ENCODE measurements at regions not wholly inside any gene's neighbourhood (a gene's known extent, or its start where the extent isn't known, plus 50 kb on each side); places are given as distances from the start of the nearest gene placed in this dataset.

DNA sequence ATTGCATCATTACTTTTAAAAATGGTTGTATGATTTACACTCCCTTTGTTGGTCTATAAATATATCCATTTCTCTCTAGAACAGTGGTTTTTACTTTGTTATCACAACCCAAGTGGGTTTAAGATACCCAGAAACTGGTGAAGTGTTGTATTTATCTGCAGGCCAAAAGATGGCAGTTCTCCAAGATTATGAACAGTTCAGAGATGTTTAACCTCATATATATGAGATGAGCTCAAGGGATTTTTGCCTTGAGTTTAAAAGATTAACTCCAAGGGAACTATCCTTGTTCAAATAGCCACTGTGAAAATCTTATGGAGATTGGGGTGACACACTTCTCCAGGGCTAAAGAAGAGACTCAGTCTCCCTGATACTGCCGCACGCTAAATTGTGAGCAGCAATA is 572.6 kb downstream of the TLE4 start:
- no peak for ATAC-seq

DNA sequence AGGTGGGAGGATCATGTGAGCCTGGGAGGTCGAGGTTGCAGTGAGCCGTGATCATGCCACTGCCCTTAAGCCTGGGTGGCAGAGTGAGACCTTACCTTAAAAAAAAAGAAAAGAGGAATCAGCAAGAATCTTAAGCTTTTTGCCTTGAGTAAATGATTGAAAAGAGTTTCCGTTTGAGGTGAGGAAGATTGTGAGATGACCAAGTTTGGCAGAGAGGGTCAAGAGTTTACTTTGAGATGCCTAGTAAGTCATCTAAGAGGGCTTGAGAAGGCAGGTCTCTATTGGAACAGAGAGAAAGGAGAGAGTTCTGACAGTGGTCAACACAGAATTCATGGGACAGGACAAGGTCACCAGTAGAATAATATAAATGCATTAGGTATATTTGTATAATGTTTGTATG is 572.1 kb downstream of the TLE4 start:
- TF ChIP-seq, protein P1, sequence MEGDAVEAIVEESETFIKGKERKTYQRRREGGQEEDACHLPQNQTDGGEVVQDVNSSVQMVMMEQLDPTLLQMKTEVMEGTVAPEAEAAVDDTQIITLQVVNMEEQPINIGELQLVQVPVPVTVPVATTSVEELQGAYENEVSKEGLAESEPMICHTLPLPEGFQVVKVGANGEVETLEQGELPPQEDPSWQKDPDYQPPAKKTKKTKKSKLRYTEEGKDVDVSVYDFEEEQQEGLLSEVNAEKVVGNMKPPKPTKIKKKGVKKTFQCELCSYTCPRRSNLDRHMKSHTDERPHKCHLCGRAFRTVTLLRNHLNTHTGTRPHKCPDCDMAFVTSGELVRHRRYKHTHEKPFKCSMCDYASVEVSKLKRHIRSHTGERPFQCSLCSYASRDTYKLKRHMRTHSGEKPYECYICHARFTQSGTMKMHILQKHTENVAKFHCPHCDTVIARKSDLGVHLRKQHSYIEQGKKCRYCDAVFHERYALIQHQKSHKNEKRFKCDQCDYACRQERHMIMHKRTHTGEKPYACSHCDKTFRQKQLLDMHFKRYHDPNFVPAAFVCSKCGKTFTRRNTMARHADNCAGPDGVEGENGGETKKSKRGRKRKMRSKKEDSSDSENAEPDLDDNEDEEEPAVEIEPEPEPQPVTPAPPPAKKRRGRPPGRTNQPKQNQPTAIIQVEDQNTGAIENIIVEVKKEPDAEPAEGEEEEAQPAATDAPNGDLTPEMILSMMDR (IDR thresholded peaks at IDR 0.05), result no peak
- DNase-seq, result no peak
- no peaks in the 10 kb centered on the region for H3K4me1 ChIP-seq
- H3K4me3 ChIP-seq, result no peak overlapping the region
- no peaks in the 10 kb centered on the region for H3K36me3 ChIP-seq
- ATAC-seq, result no peak
- intact Hi-C loops (cut with DNase I), result no loop called here
- no peaks in the 10 kb centered on the region for H3K9me3 ChIP-seq
- H3K27me3 ChIP-seq, result no peaks in the 10 kb centered on the region
- no peak overlapping the region for H3K27ac ChIP-seq

More for the DNA sequence above, 572.6 kb downstream of the TLE4 start:
- intact Hi-C loops (cut with DNase I), result no loop called here
- Histone ChIP-seq H3K27ac (no peak overlapping the region), H3K4me3 (no peak overlapping the region), H3K36me3 (no peaks in the 10 kb centered on the region), H3K27me3 (no peaks in the 10 kb centered on the region), H3K4me1 (no peaks in the 10 kb centered on the region), H3K9me3 (peaks cover 0 to 2% of the 10 kb centered on the region in 2 donors)
- DNase-seq, result no peak
- TF ChIP-seq, protein P1 (IDR thresholded peaks at IDR 0.05), result no peak

DNA sequence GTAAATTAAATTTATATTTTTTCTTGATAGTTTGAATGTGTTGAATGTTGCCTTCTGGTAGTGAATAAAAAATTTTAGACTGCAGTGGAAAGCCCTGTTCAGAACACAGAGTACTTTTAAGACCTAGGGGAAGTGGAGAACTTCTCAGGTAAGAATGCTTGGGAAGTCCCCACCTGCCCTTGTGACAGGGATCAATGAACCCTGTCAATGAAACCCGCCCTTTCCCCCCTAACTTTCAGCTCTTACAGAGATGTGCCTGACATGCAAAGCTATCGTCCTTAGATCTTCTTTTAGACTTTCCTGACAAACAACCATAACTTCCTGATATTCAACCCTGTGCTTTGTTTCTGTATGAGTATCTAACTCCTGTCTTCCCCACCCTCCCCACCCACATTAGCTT is 562.7 kb downstream of the TLE4 start:
- intact Hi-C loops (cut with DNase I), result no loop called here
- DNase-seq, result no peak
- Histone ChIP-seq H3K36me3 (no peaks in the 10 kb centered on the region), H3K4me1 (no peaks in the 10 kb centered on the region), H3K27ac (no peak overlapping the region), H3K4me3 (no peak overlapping the region), H3K9me3 (no peaks in the 10 kb centered on the region), H3K27me3 (no peaks in the 10 kb centered on the region)
- ATAC-seq, result no peak
- TF ChIP-seq, protein P1 (IDR thresholded peaks at IDR 0.05), result no peak

DNA sequence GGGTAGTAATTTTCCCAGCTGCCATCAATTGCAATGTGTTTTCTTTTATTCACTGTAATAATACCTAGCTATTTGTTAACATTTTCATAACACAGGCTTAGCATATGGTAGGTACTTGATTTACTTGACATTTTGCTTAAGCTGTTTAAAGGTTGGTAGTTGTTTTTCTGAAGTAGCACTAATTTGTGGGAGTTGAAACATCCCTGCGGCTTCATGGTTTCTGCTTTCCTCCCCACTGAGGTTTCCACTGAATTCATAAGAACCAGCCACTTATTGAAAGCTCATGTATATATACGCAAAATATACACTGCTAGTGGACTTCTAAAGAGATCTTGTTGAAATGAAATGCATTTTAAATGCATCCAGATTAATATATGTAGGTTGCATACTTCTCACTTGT is 559.9 kb downstream of the TLE4 start:
- no peaks in the 10 kb centered on the region for H3K27me3 ChIP-seq
- H3K9me3 ChIP-seq, result no peaks in the 10 kb centered on the region
- H3K36me3 ChIP-seq, result no peaks in the 10 kb centered on the region
- ATAC-seq, result no peak
- H3K4me1 ChIP-seq, result no peaks in the 10 kb centered on the region
- TF ChIP-seq, protein P1 (IDR thresholded peaks at IDR 0.05), result no peak
- intact Hi-C loops (cut with DNase I), result no loop called here
- DNase-seq, result no peak
- no peak overlapping the region for H3K27ac ChIP-seq
- H3K4me3 ChIP-seq, result no peak overlapping the region

DNA sequence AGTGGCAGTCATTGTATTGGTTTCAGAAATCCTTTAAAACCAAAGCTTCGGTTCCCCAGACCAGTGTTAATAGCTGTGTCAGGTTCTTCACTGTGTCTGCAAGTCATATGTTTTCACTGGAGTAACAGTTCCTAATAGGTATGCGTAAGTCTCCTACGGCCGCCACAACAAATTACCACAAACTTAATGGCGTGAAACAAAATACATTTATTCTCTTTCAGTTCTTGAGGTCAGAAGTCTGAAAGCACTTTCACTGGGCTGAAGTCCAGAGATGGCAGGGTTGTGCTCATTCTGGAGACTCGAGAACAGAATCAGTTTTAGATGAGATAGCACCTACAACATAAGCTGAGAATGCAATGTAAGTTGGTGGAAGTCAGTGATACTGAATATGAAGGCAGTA is 556.2 kb downstream of the TLE4 start:
- no peak for ATAC-seq
- DNase-seq, result no peak
- Histone ChIP-seq H3K36me3 (no peaks in the 10 kb centered on the region), H3K4me1 (no peaks in the 10 kb centered on the region), H3K27ac (no peak overlapping the region), H3K9me3 (no peaks in the 10 kb centered on the region), H3K4me3 (no peak overlapping the region), H3K27me3 (no peaks in the 10 kb centered on the region)
- intact Hi-C loops (cut with DNase I), result no loop called here
- TF ChIP-seq, protein P1 (IDR thresholded peaks at IDR 0.05), result no peak

Measured in left lung (tissue), 4 donors.